Right lobe of liver (tissue), 6 donors: ENCODE measurements at regions not wholly inside any gene's neighbourhood (a gene's known extent, or its start where the extent isn't known, plus 50 kb on each side); places are given as distances from the start of the nearest gene placed in this dataset.
"Not testable (repeated sequence)": the region's sequence is repeated elsewhere in the genome, so short reads cannot be mapped to it uniquely, and the experiment has no call there.

Source experiments
- ATAC-seq, 4 donors: fragments of 200-7000 bp; cut with Tn5 transposase; one replicate each; pipeline ENCODE4 v1.9.1; 2020; ENCODE audit warnings: mild to moderate bottlenecking in 4 of 4, moderate library complexity in 4 of 4
- DNase-seq, 3 donors: peaks; one replicate each; pipeline ENCODE4 v3.0.0-alpha.2; 2020
- H3K27ac ChIP-seq, 3 donors: fragments of 200-600 bp; one replicate each; pipeline ENCODE4 v1.8.0; 2022
- H3K27me3 ChIP-seq, 2 donors: fragments of 200-600 bp; one replicate each; pipeline ENCODE4 v1.8.0; 2022
- H3K36me3 ChIP-seq, 4 donors: fragments of 200-600 bp; sonication (generic) in 1 of 4; one replicate each; pipeline versions ENCODE4 v1.5.1 to v1.8.0; 2017 to 2022; ENCODE audit warnings: control low read depth in 1 of 4
- H3K4me1 ChIP-seq, 4 donors: fragments of 200-600 bp; sonication (generic) in 1 of 4; one replicate each; pipeline versions ENCODE4 v1.5.1 to v1.8.0; 2017 to 2022; ENCODE audit warnings: control low read depth in 1 of 4
- H3K4me3 ChIP-seq, 3 donors: fragments of 200-600 bp; one replicate each; pipeline ENCODE4 v1.8.0; 2022
- H3K9me3 ChIP-seq, 4 donors: fragments of 200-600 bp; sonication (generic) in 1 of 4; one replicate each; pipeline versions ENCODE4 v1.5.1 to v1.8.0; 2017 to 2022; ENCODE audit warnings: control low read depth in 1 of 4
- POLR2A ChIP-seq: fragments of 450-650 bp; IDR thresholded peaks from one replicate; pipeline ENCODE4 v1.6.1; 2017; ENCODE audit warnings: antibody characterized with exemption, mild to moderate bottlenecking
- WGBS: methylation state at CpG from one replicate; pipeline ENCODE4 v1.1.6; 2018; ENCODE audit warnings: low coverage, low lambda C conversion rate; ENCODE audit not compliant: insufficient coverage; ENCODE audit errors: missing lambda C conversion rate; 5-methylcytosine and 5-hydroxymethylcytosine counted together
- intact Hi-C, 2 donors: fragments of 100-400 bp; cut with DNase I; formaldehyde crosslinking; loops; one replicate each; pipeline versions ENCODE4 v1.11.2 to v1.14.1; 2022
- TF ChIP-seq, protein P1 (sequence below), 4 donors: fragments of 200-600 bp in 3 of 4; fragments of 450-650 bp in 1 of 4; IDR thresholded peaks; one replicate each; pipeline versions ENCODE4 v1.5.1 to v1.8.0; 2016 to 2022; ENCODE audit warnings: antibody characterized with exemption in 4 of 4, mild to moderate bottlenecking in 2 of 4
- donor health status: DM: no; HTN: yes; CAD: no.
- donor health status: DM: no; HTN: no; CAD: no.
- donor health status: DM: no; HTN: no; CAD: no.
- donor health status: DM: no; HTN: yes; CAD: no.
- donor health status: DM: no; HTN: yes; CAD: no.

GRCh38 chr18:22827741-22828140, 105.4 kb upstream of the RBBP8 start:
- Histone ChIP-seq H3K27me3 (no peaks in the 10 kb centered on the region), H3K9me3 (no peaks in the 10 kb centered on the region), H3K4me3 (no peak overlapping the region), H3K36me3 (no peaks in the 10 kb centered on the region), H3K27ac (no peak overlapping the region), H3K4me1 (peaks cover 0 to 7% (median 0%) of the 10 kb centered on the region in 4 donors)
- DNase-seq, result no peak
- 91% methylated on average over 1 of the region's 1 CpG for WGBS
- no peak for TF ChIP-seq POLR2A
- TF ChIP-seq, protein P1, sequence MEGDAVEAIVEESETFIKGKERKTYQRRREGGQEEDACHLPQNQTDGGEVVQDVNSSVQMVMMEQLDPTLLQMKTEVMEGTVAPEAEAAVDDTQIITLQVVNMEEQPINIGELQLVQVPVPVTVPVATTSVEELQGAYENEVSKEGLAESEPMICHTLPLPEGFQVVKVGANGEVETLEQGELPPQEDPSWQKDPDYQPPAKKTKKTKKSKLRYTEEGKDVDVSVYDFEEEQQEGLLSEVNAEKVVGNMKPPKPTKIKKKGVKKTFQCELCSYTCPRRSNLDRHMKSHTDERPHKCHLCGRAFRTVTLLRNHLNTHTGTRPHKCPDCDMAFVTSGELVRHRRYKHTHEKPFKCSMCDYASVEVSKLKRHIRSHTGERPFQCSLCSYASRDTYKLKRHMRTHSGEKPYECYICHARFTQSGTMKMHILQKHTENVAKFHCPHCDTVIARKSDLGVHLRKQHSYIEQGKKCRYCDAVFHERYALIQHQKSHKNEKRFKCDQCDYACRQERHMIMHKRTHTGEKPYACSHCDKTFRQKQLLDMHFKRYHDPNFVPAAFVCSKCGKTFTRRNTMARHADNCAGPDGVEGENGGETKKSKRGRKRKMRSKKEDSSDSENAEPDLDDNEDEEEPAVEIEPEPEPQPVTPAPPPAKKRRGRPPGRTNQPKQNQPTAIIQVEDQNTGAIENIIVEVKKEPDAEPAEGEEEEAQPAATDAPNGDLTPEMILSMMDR (IDR thresholded peaks at IDR 0.05), result no peak
- ATAC-seq, result no peak
- intact Hi-C loops, result no loop called here

GRCh38 chr18:22828171-22828570, 105.0 kb upstream of the RBBP8 start:
- 100% methylated on average over 1 of the region's 1 CpG for WGBS
- peaks cover 0 to 7% (median 0%) of the 10 kb centered on the region in 4 donors for H3K4me1 ChIP-seq
- no peak for TF ChIP-seq POLR2A
- TF ChIP-seq, protein P1 (IDR thresholded peaks at IDR 0.05), result no peak
- intact Hi-C loops, result no loop called here
- H3K9me3 ChIP-seq, result no peaks in the 10 kb centered on the region
- no peak overlapping the region for H3K27ac ChIP-seq
- H3K27me3 ChIP-seq, result no peaks in the 10 kb centered on the region
- H3K36me3 ChIP-seq, result no peaks in the 10 kb centered on the region
- H3K4me3 ChIP-seq, result no peak overlapping the region
- ATAC-seq, result no peak
- DNase-seq, result no peak

DNA sequence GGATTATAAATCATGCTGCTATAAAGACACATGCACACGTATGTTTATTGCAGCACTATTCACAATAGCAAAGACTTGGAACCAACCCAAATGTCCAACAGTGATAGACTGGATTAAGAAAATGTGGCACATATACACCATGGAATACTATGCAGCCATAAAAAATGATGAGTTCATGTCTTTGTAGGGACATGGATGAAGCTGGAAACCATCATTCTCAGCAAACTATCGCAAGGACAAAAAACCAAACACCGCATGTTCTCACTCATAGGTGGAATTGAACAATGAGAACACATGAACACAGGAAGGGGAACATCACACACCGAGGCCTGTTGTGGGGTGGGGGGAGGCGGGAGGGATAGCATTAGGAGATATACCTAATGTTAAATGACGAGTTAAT, 104.5 kb upstream of the RBBP8 start:
- H3K9me3 ChIP-seq, DNase-seq, H3K27me3 ChIP-seq, H3K27ac ChIP-seq, ATAC-seq, H3K4me3 ChIP-seq, H3K4me1 ChIP-seq, H3K36me3 ChIP-seq, intact Hi-C loops: not testable (repeated sequence)
- 96% methylated on average over 5 of the region's 6 CpGs for WGBS

DNA sequence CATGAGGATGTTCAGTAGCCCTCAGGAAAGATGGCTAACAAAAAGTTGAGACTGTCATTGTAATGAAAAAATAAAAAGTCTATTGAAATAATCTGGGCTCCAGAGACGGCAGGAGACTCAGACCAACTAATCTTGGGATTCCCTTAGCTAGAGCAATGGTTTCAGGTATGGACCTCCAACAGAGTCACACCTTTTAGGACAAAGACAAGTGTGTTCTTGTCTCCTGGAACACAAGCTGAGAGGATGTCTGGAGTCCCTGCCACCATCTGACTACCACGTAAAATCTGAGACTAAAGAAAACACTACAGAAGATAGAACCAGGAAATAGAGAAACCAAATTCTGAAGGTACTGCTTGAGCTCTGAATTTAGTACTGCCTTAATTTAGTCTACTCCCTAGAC, 103.3 kb upstream of the RBBP8 start:
- DNase-seq, result no peak
- no peak overlapping the region for H3K27ac ChIP-seq
- no peak for ATAC-seq
- 85% methylated on average over 2 of the region's 2 CpGs for WGBS
- no peaks in the 10 kb centered on the region for H3K36me3 ChIP-seq
- H3K4me3 ChIP-seq, result no peak overlapping the region
- TF ChIP-seq POLR2A, result no peak
- TF ChIP-seq, protein P1 (IDR thresholded peaks at IDR 0.05), result no peak
- peaks cover 0 to 7% (median 0%) of the 10 kb centered on the region in 4 donors for H3K4me1 ChIP-seq
- H3K27me3 ChIP-seq, result no peaks in the 10 kb centered on the region
- intact Hi-C loops, result no loop called here
- H3K9me3 ChIP-seq, result no peaks in the 10 kb centered on the region

DNA sequence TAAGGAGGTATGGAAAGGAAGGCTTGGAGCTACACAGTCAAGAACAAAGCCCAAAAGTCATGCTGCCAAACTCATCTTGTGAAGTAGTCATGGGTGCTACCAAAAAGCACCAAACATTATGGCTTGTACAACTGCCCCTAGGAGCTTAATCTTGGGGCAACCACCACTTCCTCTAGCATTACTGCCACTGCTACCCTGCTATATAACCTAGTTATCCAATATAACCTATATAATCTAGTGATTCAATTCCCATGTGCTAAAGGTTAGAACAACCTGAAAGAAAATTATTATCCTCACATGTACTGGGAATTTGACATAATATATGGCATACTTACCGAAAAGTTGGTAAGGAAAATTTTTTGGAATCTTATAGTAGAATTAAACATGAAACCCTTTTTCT, 102.6 kb upstream of the RBBP8 start:
- Histone ChIP-seq H3K4me3 (no peak overlapping the region), H3K27ac (no peak overlapping the region), H3K36me3 (no peaks in the 10 kb centered on the region), H3K9me3 (no peaks in the 10 kb centered on the region), H3K4me1 (peaks cover 0 to 7% (median 0%) of the 10 kb centered on the region in 4 donors), H3K27me3 (no peaks in the 10 kb centered on the region)
- ATAC-seq (no peak), DNase-seq (no peak)
- TF ChIP-seq, protein P1 (IDR thresholded peaks at IDR 0.05), result no peak
- TF ChIP-seq POLR2A, result no peak
- intact Hi-C loops, result no loop called here
- 89% methylated on average over 1 of the region's 1 CpG for WGBS
